Smooth muscle cell (in vitro differentiated cells): ENCODE measurements at regions not wholly inside any gene's neighbourhood (a gene's known extent, or its start where the extent isn't known, plus 50 kb on each side); places are given as distances from the start of the nearest gene placed in this dataset.

Experiments
- DNase-seq: peaks from one replicate; lab custom pipeline; 2025; ENCODE audit not compliant: unreplicated experiment; lab: John Stamatoyannopoulos, UW
- H2AFZ ChIP-seq: fragments of 200-600 bp; sonication (generic); 2 replicates; pipeline ENCODE4 v1.6.0; 2016; ENCODE audit warnings: antibody characterized with exemption, low read depth, mild to moderate bottlenecking
- H3F3A ChIP-seq: fragments of 200-600 bp; sonication (generic); 2 replicates; pipeline ENCODE4 v1.6.0; 2017; ENCODE audit warnings: antibody characterized with exemption, low read depth
- H3K27ac ChIP-seq: fragments of 200-600 bp; sonication (generic); 2 replicates; pipeline ENCODE4 v1.5.1; 2016; ENCODE audit warnings: low read depth, mild to moderate bottlenecking
- H3K27me3 ChIP-seq: fragments of 200-600 bp; sonication (generic); 2 replicates; pipeline ENCODE4 v1.6.1; 2016; ENCODE audit warnings: low read depth, mild to moderate bottlenecking
- H3K36me3 ChIP-seq: fragments of 200-600 bp; sonication (generic); 2 replicates; pipeline ENCODE4 v1.5.1; 2016; ENCODE audit warnings: low read depth
- H3K4me1 ChIP-seq: fragments of 200-600 bp; sonication (generic); 2 replicates; pipeline ENCODE4 v1.5.1; 2016; ENCODE audit warnings: low read depth
- H3K4me2 ChIP-seq: fragments of 200-600 bp; sonication (generic); 2 replicates; pipeline ENCODE4 v1.6.0; 2016; ENCODE audit warnings: mild to moderate bottlenecking
- H3K4me3 ChIP-seq: fragments of 200-600 bp; sonication (generic); 2 replicates; pipeline ENCODE4 v1.5.1; 2016; ENCODE audit warnings: mild to moderate bottlenecking
- H3K79me2 ChIP-seq: fragments of 200-600 bp; sonication (generic); 2 replicates; pipeline ENCODE4 v1.6.0; 2016; ENCODE audit warnings: low read depth, mild to moderate bottlenecking
- H3K9ac ChIP-seq: fragments of 200-600 bp; sonication (generic); 2 replicates; pipeline ENCODE4 v1.6.0; 2016; ENCODE audit warnings: low read depth
- H3K9me3 ChIP-seq: fragments of 200-600 bp; sonication (generic); replicated peaks from 2 replicates; pipeline ENCODE4 v1.5.1; 2016; ENCODE audit warnings: low read depth
- H4K20me1 ChIP-seq: fragments of 200-600 bp; sonication (generic); 2 replicates; pipeline ENCODE4 v1.6.0; 2016; ENCODE audit warnings: low read depth
- WGBS: methylation state at CpG from one replicate; pipeline ENCODE4 v1.1.7; 2016; ENCODE audit warnings: low lambda C conversion rate; 5-methylcytosine and 5-hydroxymethylcytosine counted together
- TF ChIP-seq, protein P1 (sequence below): fragments of 200-600 bp; sonication (generic); IDR thresholded peaks from 2 replicates; pipeline ENCODE4 v1.5.1; 2017; ENCODE audit warnings: borderline replicate concordance, mild to moderate bottlenecking, antibody characterized with exemption; ENCODE audit not compliant: insufficient read depth, poor library complexity, severe bottlenecking

DNA sequence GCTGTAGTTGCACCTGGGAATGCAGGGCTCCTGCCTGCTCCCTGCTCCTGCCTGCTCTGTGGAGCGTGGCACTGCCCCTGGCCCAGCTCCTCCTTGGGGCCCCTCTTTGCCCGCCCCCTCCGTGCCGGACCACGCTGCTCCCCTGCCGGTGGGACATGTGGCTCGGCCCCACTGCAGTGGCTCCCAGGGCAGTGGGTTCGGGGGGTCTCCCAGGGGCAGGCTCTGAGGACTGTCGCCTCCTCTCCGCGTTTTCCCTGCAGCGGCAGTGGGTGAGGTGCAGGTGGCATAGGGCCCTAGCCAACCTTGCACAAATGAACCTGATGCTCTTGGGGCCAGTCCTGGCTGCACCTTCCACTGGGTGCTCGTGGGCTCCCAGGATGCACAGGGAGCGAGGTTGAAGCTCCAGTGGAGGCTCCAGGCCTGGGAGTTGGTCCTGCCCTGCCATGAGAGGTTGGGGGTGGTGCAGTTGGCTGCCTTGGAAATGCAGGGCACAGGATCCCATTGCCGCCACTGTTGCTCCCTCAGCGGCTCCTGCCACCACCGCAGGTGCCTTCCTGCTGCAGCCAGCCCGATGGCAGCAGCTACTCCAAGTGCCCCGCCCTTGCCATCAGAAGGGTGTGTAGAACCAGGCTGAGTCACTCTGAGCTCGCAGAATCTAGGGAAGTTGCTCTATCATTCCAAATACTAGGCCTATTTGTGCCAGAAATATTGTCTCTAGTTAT is 313.1 kb upstream of the SYT4 start:
- no peak for DNase-seq
- H3K27ac ChIP-seq, result no peak overlapping the region
- H3K9ac ChIP-seq, result no peak overlapping the region
- no peaks in the 10 kb centered on the region for H4K20me1 ChIP-seq
- WGBS, result 93% methylated on average over 18 of the region's 20 CpGs
- no peak overlapping the region for H3K4me3 ChIP-seq
- H3K27me3 ChIP-seq, result no peaks in the 10 kb centered on the region
- no peaks in the 10 kb centered on the region for H3K36me3 ChIP-seq
- H3F3A ChIP-seq, result no peaks in the 10 kb centered on the region
- no peaks in the 10 kb centered on the region for H3K4me1 ChIP-seq
- no peak overlapping the region for H3K4me2 ChIP-seq
- TF ChIP-seq, protein P1, sequence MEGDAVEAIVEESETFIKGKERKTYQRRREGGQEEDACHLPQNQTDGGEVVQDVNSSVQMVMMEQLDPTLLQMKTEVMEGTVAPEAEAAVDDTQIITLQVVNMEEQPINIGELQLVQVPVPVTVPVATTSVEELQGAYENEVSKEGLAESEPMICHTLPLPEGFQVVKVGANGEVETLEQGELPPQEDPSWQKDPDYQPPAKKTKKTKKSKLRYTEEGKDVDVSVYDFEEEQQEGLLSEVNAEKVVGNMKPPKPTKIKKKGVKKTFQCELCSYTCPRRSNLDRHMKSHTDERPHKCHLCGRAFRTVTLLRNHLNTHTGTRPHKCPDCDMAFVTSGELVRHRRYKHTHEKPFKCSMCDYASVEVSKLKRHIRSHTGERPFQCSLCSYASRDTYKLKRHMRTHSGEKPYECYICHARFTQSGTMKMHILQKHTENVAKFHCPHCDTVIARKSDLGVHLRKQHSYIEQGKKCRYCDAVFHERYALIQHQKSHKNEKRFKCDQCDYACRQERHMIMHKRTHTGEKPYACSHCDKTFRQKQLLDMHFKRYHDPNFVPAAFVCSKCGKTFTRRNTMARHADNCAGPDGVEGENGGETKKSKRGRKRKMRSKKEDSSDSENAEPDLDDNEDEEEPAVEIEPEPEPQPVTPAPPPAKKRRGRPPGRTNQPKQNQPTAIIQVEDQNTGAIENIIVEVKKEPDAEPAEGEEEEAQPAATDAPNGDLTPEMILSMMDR, result no peak
- H2AFZ ChIP-seq, result no peak overlapping the region
- no peaks in the 10 kb centered on the region for H3K79me2 ChIP-seq
- H3K9me3 ChIP-seq, result no peaks in the 10 kb centered on the region

DNA sequence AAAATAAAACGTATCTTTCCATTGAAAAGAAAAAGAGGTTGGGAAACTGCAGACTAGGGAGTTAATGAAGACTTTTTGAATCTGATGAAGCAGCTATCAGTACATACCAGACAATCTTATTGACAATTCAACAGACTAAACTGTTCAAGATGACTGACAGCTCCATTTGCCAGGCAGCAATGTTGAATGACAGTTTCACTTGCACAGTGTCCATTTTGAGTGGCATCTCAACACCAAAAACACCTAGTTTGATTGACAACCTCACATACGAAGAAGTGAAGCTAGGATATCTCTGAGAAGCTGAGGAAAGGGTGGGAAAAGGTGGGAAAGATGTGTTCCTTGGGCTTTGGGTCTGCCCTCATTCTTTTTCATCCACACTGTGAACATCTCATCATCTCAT is 315.0 kb upstream of the SYT4 start:
- H3F3A ChIP-seq, result no peaks in the 10 kb centered on the region
- TF ChIP-seq, protein P1, result no peak
- H4K20me1 ChIP-seq, result no peaks in the 10 kb centered on the region
- no peaks in the 10 kb centered on the region for H3K27me3 ChIP-seq
- H2AFZ ChIP-seq, result no peak overlapping the region
- no peak overlapping the region for H3K27ac ChIP-seq
- H3K9ac ChIP-seq, result no peak overlapping the region
- H3K36me3 ChIP-seq, result no peaks in the 10 kb centered on the region
- no peak for DNase-seq
- 86% methylated on average over 2 of the region's 2 CpGs for WGBS
- no peaks in the 10 kb centered on the region for H3K9me3 ChIP-seq
- no peaks in the 10 kb centered on the region for H3K4me1 ChIP-seq
- H3K4me2 ChIP-seq, result no peak overlapping the region
- no peaks in the 10 kb centered on the region for H3K79me2 ChIP-seq
- no peak overlapping the region for H3K4me3 ChIP-seq

DNA sequence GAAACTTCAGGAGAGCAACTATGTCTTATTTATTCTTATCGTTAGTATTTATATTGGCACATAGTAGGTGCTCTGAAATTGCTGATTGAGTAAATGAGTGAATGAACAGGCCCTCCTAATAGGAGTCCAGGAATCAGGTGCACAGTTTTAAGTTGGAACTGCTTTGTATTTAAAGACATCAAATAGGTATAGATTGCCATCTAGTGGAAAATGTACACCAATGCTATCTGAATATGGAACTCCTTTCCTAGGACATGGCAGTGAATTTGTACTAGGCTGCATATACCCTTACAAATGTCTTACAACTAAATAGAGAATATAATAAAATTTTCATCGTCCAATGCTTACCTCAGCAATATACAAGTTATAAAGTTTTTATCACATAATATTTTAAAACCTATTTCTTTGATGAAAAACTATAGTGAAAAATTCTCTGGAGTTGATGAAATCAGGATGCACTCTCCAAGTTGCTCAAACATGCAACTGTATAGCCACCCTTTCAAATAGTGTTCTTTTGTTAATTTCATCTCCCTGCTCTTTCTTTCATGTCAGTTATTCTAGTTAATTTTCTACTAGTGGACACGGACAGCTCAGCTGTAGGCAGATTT is 318.9 kb upstream of the SYT4 start:
- 66% methylated on average over 3 of the region's 3 CpGs for WGBS
- H3K4me3 ChIP-seq, result no peak overlapping the region
- peaks cover 3% of the 10 kb centered on the region for H3K27me3 ChIP-seq
- TF ChIP-seq, protein P1, result peak; percentile 51
- H3K4me2 ChIP-seq, result no peak overlapping the region
- H3K4me1 ChIP-seq, result no peaks in the 10 kb centered on the region
- H3K27ac ChIP-seq, result no peak overlapping the region
- H3K36me3 ChIP-seq, result no peaks in the 10 kb centered on the region
- H4K20me1 ChIP-seq, result no peaks in the 10 kb centered on the region
- H2AFZ ChIP-seq, result no peak overlapping the region
- H3K9me3 ChIP-seq, result no peaks in the 10 kb centered on the region
- DNase-seq, result no peak
- H3K79me2 ChIP-seq, result no peaks in the 10 kb centered on the region
- H3F3A ChIP-seq, result no peaks in the 10 kb centered on the region
- H3K9ac ChIP-seq, result no peak overlapping the region

DNA sequence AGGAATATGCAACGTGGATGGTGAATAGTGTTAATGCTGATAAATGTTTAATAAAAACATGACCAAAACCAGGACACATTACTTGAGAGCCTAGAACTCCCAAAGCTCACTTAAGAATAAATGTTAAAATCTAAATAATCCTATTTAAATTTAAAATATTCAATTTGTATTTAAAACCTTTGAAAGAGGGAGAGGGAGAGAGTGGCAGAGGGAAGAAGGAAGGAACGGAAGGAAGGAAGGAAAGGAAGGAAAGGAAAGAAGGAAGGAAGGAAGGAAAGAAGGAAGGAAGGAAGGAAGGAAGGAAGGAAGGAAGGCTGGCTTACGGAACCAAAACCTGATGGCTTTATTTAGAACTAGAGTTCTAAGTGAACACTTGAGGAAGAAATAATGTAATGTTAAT is 324.1 kb upstream of the SYT4 start:
- DNase-seq, result no peak
- H3K27ac ChIP-seq, result no peak overlapping the region
- TF ChIP-seq, protein P1, result no peak
- WGBS, result 80% methylated on average over 3 of the region's 3 CpGs
- no peaks in the 10 kb centered on the region for H4K20me1 ChIP-seq
- H2AFZ ChIP-seq, result no peak overlapping the region
- no peaks in the 10 kb centered on the region for H3K79me2 ChIP-seq
- peaks cover 3% of the 10 kb centered on the region for H3K36me3 ChIP-seq
- no peak overlapping the region for H3K4me2 ChIP-seq
- H3F3A ChIP-seq, result no peaks in the 10 kb centered on the region
- no peak overlapping the region for H3K4me3 ChIP-seq
- H3K9me3 ChIP-seq, result peaks cover 13% of the 10 kb centered on the region
- no peaks in the 10 kb centered on the region for H3K4me1 ChIP-seq
- H3K27me3 ChIP-seq, result peaks cover 3% of the 10 kb centered on the region
- H3K9ac ChIP-seq, result no peak overlapping the region
